ENCODE measurements at regions not wholly inside any gene's neighbourhood (a gene's known extent, or its start where the extent isn't known, plus 50 kb on each side); places are given as distances from the start of the nearest gene placed in this dataset.

- Histone ChIP-seq H3K79me2 (ENCODE audit: low read length) (no peaks in the 10 kb centered on the region), H3K9ac (ENCODE audit: low read length) (no peak overlapping the region), H3K27ac (ENCODE audit: low read length) (no peak overlapping the region), H3K36me3 (replicated peaks; ENCODE audit: insufficient read depth, low read length) (no peaks in the 10 kb centered on the region), H3K4me2 (ENCODE audit: low read depth, low read length) (no peak overlapping the region), H3K9me3 (replicated peaks; ENCODE audit: insufficient read depth, low read length) (no peaks in the 10 kb centered on the region), H2AFZ (ENCODE audit: low read length) (no peak overlapping the region), H3K4me1 (ENCODE audit: low read length) (no peaks in the 10 kb centered on the region), H3K4me3 (ENCODE audit: low read length) (no peak overlapping the region), H3K9me2 (replicated peaks; ENCODE audit: insufficient read depth, low read length) (no peaks in the 10 kb centered on the region), H3K27me3 (replicated peaks; ENCODE audit: insufficient read depth, low read length) (no peaks in the 10 kb centered on the region), H4K20me1 (ENCODE audit: insufficient read depth, low read length) (no peaks in the 10 kb centered on the region), H3F3A (ENCODE audit: insufficient read depth, low read length) (no peaks in the 10 kb centered on the region)
- no peak for TF ChIP-seq EZH2phosphoT487 (IDR thresholded peaks at IDR 0.05; ENCODE audit: low read length)
- TF ChIP-seq EZH2 (optimal IDR thresholded peaks at IDR 0.05; ENCODE audit: low read depth, low read length), result no peak
- TF ChIP-seq CTCF (IDR thresholded peaks at IDR 0.05; ENCODE audit: low read length), result no peak
- no peak for DNase-seq
Observed at GRCh38 chr14:30252151-30252550, 306.8 kb upstream of the G2E3 start.

- Histone ChIP-seq H2AFZ (ENCODE audit: low read length) (no peak overlapping the region), H3K9me2 (replicated peaks; ENCODE audit: insufficient read depth, low read length) (no peaks in the 10 kb centered on the region), H3K27ac (ENCODE audit: low read length) (no peak overlapping the region), H3K4me2 (ENCODE audit: low read depth, low read length) (no peak overlapping the region), H3F3A (ENCODE audit: insufficient read depth, low read length) (no peaks in the 10 kb centered on the region), H4K20me1 (ENCODE audit: insufficient read depth, low read length) (no peaks in the 10 kb centered on the region), H3K9me3 (replicated peaks; ENCODE audit: insufficient read depth, low read length) (no peaks in the 10 kb centered on the region), H3K4me3 (ENCODE audit: low read length) (no peak overlapping the region), H3K36me3 (replicated peaks; ENCODE audit: insufficient read depth, low read length) (no peaks in the 10 kb centered on the region), H3K79me2 (ENCODE audit: low read length) (no peaks in the 10 kb centered on the region), H3K27me3 (replicated peaks; ENCODE audit: insufficient read depth, low read length) (no peaks in the 10 kb centered on the region), H3K9ac (ENCODE audit: low read length) (no peak overlapping the region), H3K4me1 (ENCODE audit: low read length) (no peaks in the 10 kb centered on the region)
- TF ChIP-seq EZH2 (optimal IDR thresholded peaks at IDR 0.05; ENCODE audit: low read depth, low read length) (no peak), CTCF (IDR thresholded peaks at IDR 0.05; ENCODE audit: low read length) (no peak), EZH2phosphoT487 (IDR thresholded peaks at IDR 0.05; ENCODE audit: low read length) (no peak)
- DNase-seq, result no peak
Observed at GRCh38 chr14:30252783-30253674, 305.9 kb upstream of the G2E3 start.

- H4K20me1 ChIP-seq (ENCODE audit: insufficient read depth, low read length), result no peaks in the 10 kb centered on the region
- H3K27me3 ChIP-seq (replicated peaks; ENCODE audit: insufficient read depth, low read length), result no peaks in the 10 kb centered on the region
- no peaks in the 10 kb centered on the region for H3K9me3 ChIP-seq (replicated peaks; ENCODE audit: insufficient read depth, low read length)
- no peaks in the 10 kb centered on the region for H3K36me3 ChIP-seq (replicated peaks; ENCODE audit: insufficient read depth, low read length)
- no peaks in the 10 kb centered on the region for H3K9me2 ChIP-seq (replicated peaks; ENCODE audit: insufficient read depth, low read length)
- no peak for DNase-seq
- H2AFZ ChIP-seq (ENCODE audit: low read length), result no peak overlapping the region
- H3K27ac ChIP-seq (ENCODE audit: low read length), result no peak overlapping the region
- TF ChIP-seq CTCF (IDR thresholded peaks at IDR 0.05; ENCODE audit: low read length) (no peak), EZH2 (optimal IDR thresholded peaks at IDR 0.05; ENCODE audit: low read depth, low read length) (no peak), EZH2phosphoT487 (IDR thresholded peaks at IDR 0.05; ENCODE audit: low read length) (no peak)
- no peaks in the 10 kb centered on the region for H3K79me2 ChIP-seq (ENCODE audit: low read length)
- H3K9ac ChIP-seq (ENCODE audit: low read length), result no peak overlapping the region
- H3K4me3 ChIP-seq (ENCODE audit: low read length), result no peak overlapping the region
- H3F3A ChIP-seq (ENCODE audit: insufficient read depth, low read length), result no peaks in the 10 kb centered on the region
- H3K4me2 ChIP-seq (ENCODE audit: low read depth, low read length), result no peak overlapping the region
- no peaks in the 10 kb centered on the region for H3K4me1 ChIP-seq (ENCODE audit: low read length)
Observed at GRCh38 chr14:30256627-30257026, 302.3 kb upstream of the G2E3 start.
